CD4-positive, alpha-beta memory T cell (primary cell): ENCODE measurements at regions not wholly inside any gene's neighbourhood (a gene's known extent, or its start where the extent isn't known, plus 50 kb on each side); places are given as distances from the start of the nearest gene placed in this dataset.

ENCODE experiments used
- CTCF ChIA-PET: fragments of 350-600 bp; sonication (Branson Sonifier 250); formaldehyde crosslinking; loops from one replicate; lab custom pipeline; 2021; ENCODE audit warnings: inconsistent platforms; ENCODE audit not compliant: partially characterized antibody; lab: Charles Lee
- POLR2A ChIA-PET: fragments of 350-600 bp; sonication (Branson Sonifier 250); formaldehyde crosslinking; loops from one replicate; lab custom pipeline; 2021; ENCODE audit not compliant: partially characterized antibody; lab: Charles Lee
- DNase-seq, 5 donors: peaks; one replicate each; pipeline versions ENCODE4 v3.0.0 to v3.0.0-alpha.2; 2020 to 2022; ENCODE audit warnings: mixed read lengths in 1 of 5
- H3K27ac ChIP-seq: one replicate; pipeline ENCODE4 v1.7.0; 2013; ENCODE audit warnings: low read depth, low read length
- H3K27me3 ChIP-seq: 2 replicates; pipeline ENCODE4 v1.7.0; 2013; ENCODE audit warnings: mild to moderate bottlenecking, low read length, moderate library complexity; ENCODE audit not compliant: insufficient read depth
- H3K36me3 ChIP-seq: 2 replicates; pipeline ENCODE4 v1.7.0; 2013; ENCODE audit warnings: mild to moderate bottlenecking, low read length, moderate library complexity; ENCODE audit not compliant: insufficient read depth
- H3K4me1 ChIP-seq: 2 replicates; pipeline ENCODE4 v1.7.0; 2013; ENCODE audit warnings: mild to moderate bottlenecking, low read length, moderate library complexity; ENCODE audit not compliant: insufficient read depth
- H3K4me3 ChIP-seq, 2 donors: one replicate each; pipeline ENCODE4 v1.7.0; 2013; ENCODE audit warnings: low read length in 2 of 2, mild to moderate bottlenecking in 1 of 2
- H3K9me3 ChIP-seq, 2 donors: one replicate each; pipeline ENCODE4 v1.7.0; 2013; ENCODE audit warnings: low read length in 2 of 2, control low read depth in 1 of 2; ENCODE audit not compliant: control insufficient read depth in 1 of 2
- H3K27ac Mint-ChIP-seq, 7 donors: one replicate each; pipeline ENCODE4 v1.8.0; 2020 to 2021; ENCODE audit warnings: mixed read lengths in 7 of 7, mild to moderate bottlenecking in 6 of 7, inconsistent platforms in 3 of 7, moderate library complexity in 3 of 7
- H3K27me3 Mint-ChIP-seq, 2 donors: one replicate each; pipeline ENCODE4 v1.8.0; 2020 to 2021; ENCODE audit warnings: mixed read lengths in 2 of 2
- H3K36me3 Mint-ChIP-seq, 2 donors: one replicate each; pipeline ENCODE4 v1.8.0; 2020 to 2021; ENCODE audit warnings: mixed read lengths in 2 of 2, inconsistent platforms in 1 of 2, mild to moderate bottlenecking in 1 of 2
- H3K4me1 Mint-ChIP-seq, 4 donors: one replicate each; pipeline ENCODE4 v1.8.0; 2020 to 2021; ENCODE audit warnings: mixed read lengths in 4 of 4, mild to moderate bottlenecking in 1 of 4
- H3K4me3 Mint-ChIP-seq, 8 donors: one replicate each; pipeline ENCODE4 v1.8.0; 2020 to 2021; ENCODE audit warnings: mixed read lengths in 8 of 8, mild to moderate bottlenecking in 7 of 8, moderate library complexity in 6 of 8, inconsistent platforms in 3 of 8
- H3K9me3 Mint-ChIP-seq, 8 donors: one replicate each; pipeline ENCODE4 v1.8.0; 2020 to 2021; ENCODE audit warnings: mixed read lengths in 8 of 8, mild to moderate bottlenecking in 5 of 8, inconsistent platforms in 3 of 8, moderate library complexity in 1 of 8
- intact Hi-C: fragments of 100-400 bp; cut with micrococcal nuclease; formaldehyde crosslinking; loops from one replicate; pipeline ENCODE4 v1.15.1; 2023

- H3K4me3 ChIP-seq, result no peak overlapping the region
- Mint-ChIP-seq H3K4me1 (peaks cover 3 to 9% (median 4%) of the 10 kb centered on the region in 4 donors), H3K27ac (peak overlapping the region in 2 of 7 donors; percentile 45 to 65), H3K27me3 (peaks cover 5 to 7% of the 10 kb centered on the region in 2 donors), H3K36me3 (peaks cover 0 to 4% of the 10 kb centered on the region in 2 donors), H3K9me3 (peaks cover 0 to 10% (median 6%) of the 10 kb centered on the region in 8 donors), H3K4me3 (no peak overlapping the region)
- no peaks in the 10 kb centered on the region for H3K4me1 ChIP-seq
- no peaks in the 10 kb centered on the region for H3K27me3 ChIP-seq
- CTCF ChIA-PET, result no interaction called here
- no peak for DNase-seq
- H3K27ac ChIP-seq, result no peak overlapping the region
- no peaks in the 10 kb centered on the region for H3K9me3 ChIP-seq
- POLR2A ChIA-PET, result interaction anchor here (1.3 kb wide), 1 partner anchor 52 kb away, joined by 3 read pairs; no protein-coding TSS in a partner anchor
- intact Hi-C loops, result no loop called here
- H3K36me3 ChIP-seq, result no peaks in the 10 kb centered on the region
Observed at GRCh38 chr10:8950978-8951377, 896.5 kb downstream of the GATA3 start.

DNA sequence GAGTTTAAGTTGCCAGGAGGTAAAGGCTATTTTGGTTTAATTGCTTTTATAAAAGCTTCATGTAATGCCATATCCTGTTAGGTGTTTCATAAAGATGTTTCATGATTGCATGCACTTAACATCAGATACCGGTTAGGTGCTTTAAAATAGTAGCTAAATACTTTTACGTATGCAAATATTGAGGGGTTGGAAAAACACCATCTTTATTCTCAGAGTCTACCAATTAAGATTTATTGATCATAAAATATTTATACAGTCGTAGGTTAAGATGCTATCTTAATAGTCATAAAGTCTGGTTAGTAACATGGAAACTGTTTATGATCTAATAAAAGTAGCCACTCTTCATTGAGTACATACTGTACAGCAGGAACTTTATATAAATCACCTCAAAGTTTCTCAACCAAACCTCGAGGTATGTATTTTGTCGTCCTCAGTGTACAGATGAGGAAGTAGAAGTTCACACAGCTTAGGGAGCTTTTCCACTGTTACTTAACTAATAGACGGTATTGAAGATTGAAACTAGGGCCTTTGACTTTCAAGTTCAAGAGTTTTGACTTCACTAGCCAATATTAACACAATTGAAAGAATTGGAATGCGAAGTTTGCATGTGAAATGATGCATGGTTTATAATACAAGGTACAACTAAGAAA, 897.1 kb downstream of the GATA3 start:
- ChIA-PET CTCF (no interaction called here), POLR2A (interaction anchor here (1.3 kb wide), 1 partner anchor 52 kb away, joined by 3 read pairs; no protein-coding TSS in a partner anchor)
- no peaks in the 10 kb centered on the region for H3K27me3 ChIP-seq
- H3K4me3 ChIP-seq, result no peak overlapping the region
- DNase-seq, result no peak
- peak overlapping the region in 3 of 8 donors; percentile 16 to 31 (median 18) for H3K4me3 Mint-ChIP-seq
- peaks cover 4 to 5% of the 10 kb centered on the region in 2 donors for H3K27me3 Mint-ChIP-seq
- H3K27ac Mint-ChIP-seq, result peak overlapping the region in 3 of 7 donors; percentile 45 to 54 (median 54)
- H3K9me3 Mint-ChIP-seq, result peaks cover 0 to 9% (median 5%) of the 10 kb centered on the region in 8 donors
- intact Hi-C loops, result no loop called here
- no peaks in the 10 kb centered on the region for H3K9me3 ChIP-seq
- H3K36me3 Mint-ChIP-seq, result peaks cover 0 to under 1% of the 10 kb centered on the region in 2 donors
- H3K36me3 ChIP-seq, result no peaks in the 10 kb centered on the region
- no peaks in the 10 kb centered on the region for H3K4me1 ChIP-seq
- H3K27ac ChIP-seq, result no peak overlapping the region
- H3K4me1 Mint-ChIP-seq, result peaks cover 3 to 9% (median 4%) of the 10 kb centered on the region in 4 donors

GRCh38 chr10:8956400-8956799, 901.9 kb downstream of the GATA3 start:
- Histone ChIP-seq H3K4me1 (no peaks in the 10 kb centered on the region), H3K27ac (no peak overlapping the region), H3K27me3 (no peaks in the 10 kb centered on the region), H3K9me3 (no peaks in the 10 kb centered on the region), H3K36me3 (no peaks in the 10 kb centered on the region), H3K4me3 (no peak overlapping the region)
- no peak for DNase-seq
- H3K27me3 Mint-ChIP-seq, result peaks cover 4 to 7% of the 10 kb centered on the region in 2 donors
- no peak overlapping the region for H3K4me3 Mint-ChIP-seq
- intact Hi-C loops, result no loop called here
- H3K27ac Mint-ChIP-seq, result no peak overlapping the region
- peaks cover 0 to 9% (median 3%) of the 10 kb centered on the region in 8 donors for H3K9me3 Mint-ChIP-seq
- H3K4me1 Mint-ChIP-seq, result peaks cover 1 to 9% (median 5%) of the 10 kb centered on the region in 4 donors
- H3K36me3 Mint-ChIP-seq, result no peaks in the 10 kb centered on the region
- ChIA-PET CTCF (no interaction called here), POLR2A (no interaction called here)

DNA sequence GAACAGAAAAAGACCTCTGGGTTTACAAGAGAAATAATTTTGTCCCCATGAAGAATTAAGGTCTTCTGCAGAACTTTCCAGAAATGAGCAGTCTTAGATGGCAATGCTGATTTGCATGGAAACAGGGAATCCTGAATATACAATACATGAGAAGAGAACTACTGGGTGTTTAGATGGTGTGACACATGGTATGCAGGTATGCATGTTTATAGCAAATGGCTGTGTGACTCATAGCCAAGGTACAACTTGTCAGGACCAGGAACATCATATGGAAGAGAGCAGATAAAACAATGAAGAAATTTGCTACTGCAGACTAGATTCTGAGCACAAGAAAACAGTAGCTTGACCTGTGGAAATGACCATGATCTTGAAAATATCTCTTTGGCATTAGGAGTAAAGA, 907.8 kb downstream of the GATA3 start:
- POLR2A ChIA-PET, result no interaction called here

DNA sequence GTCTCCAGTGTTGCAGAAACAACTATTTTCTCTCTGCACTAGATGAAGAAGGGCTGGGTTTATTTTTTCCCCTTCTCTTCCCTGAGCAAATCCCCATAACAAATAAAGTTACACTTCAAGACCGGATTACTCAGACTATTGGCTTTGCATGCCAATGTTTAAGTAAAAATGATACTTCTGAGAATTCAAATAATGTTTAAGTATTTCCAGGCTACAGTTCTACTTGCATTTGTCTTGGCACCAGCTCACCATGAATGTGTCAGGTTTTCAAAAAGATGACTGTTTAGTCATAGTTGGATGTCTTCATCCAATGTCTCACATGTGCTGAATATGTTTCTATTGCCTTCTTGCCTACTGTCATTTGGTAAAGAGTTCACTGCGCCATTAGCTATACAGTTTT, 912.6 kb downstream of the GATA3 start:
- CTCF ChIA-PET, result no interaction called here

More for the DNA sequence above, 907.8 kb downstream of the GATA3 start:
- DNase-seq, result no peak
- Mint-ChIP-seq H3K27ac (no peak overlapping the region), H3K9me3 (peaks cover 0 to 8% (median 0%) of the 10 kb centered on the region in 8 donors), H3K4me3 (no peak overlapping the region), H3K36me3 (no peaks in the 10 kb centered on the region), H3K27me3 (peaks cover 1 to 6% of the 10 kb centered on the region in 2 donors), H3K4me1 (peaks cover 0 to 3% (median 0%) of the 10 kb centered on the region in 4 donors)
- Histone ChIP-seq H3K36me3 (no peaks in the 10 kb centered on the region), H3K4me1 (no peaks in the 10 kb centered on the region), H3K9me3 (no peaks in the 10 kb centered on the region), H3K27ac (no peak overlapping the region), H3K4me3 (no peak overlapping the region), H3K27me3 (no peaks in the 10 kb centered on the region)
- CTCF ChIA-PET, result interaction anchor here (0.6 kb wide), 1 partner anchor 29 kb away, joined by 3 read pairs; no protein-coding TSS in a partner anchor
- intact Hi-C loops, result no loop called here

GRCh38 chr10:8969853-8970252, 915.4 kb downstream of the GATA3 start:
- Histone ChIP-seq H3K9me3 (no peaks in the 10 kb centered on the region), H3K4me3 (no peak overlapping the region), H3K36me3 (no peaks in the 10 kb centered on the region), H3K4me1 (no peaks in the 10 kb centered on the region), H3K27me3 (no peaks in the 10 kb centered on the region), H3K27ac (no peak overlapping the region)
- no peak for DNase-seq
- CTCF ChIA-PET, result no interaction called here
- no peaks in the 10 kb centered on the region for H3K36me3 Mint-ChIP-seq
- H3K4me3 Mint-ChIP-seq, result no peak overlapping the region
- peaks cover 0 to 3% of the 10 kb centered on the region in 2 donors for H3K27me3 Mint-ChIP-seq
- H3K4me1 Mint-ChIP-seq, result no peaks in the 10 kb centered on the region
- POLR2A ChIA-PET, result no interaction called here
- intact Hi-C loops, result no loop called here
- H3K27ac Mint-ChIP-seq, result no peak overlapping the region
- H3K9me3 Mint-ChIP-seq, result peaks cover 0 to 5% (median 1%) of the 10 kb centered on the region in 8 donors

More for the DNA sequence above, 912.6 kb downstream of the GATA3 start:
- peaks cover 0 to 11% (median 3%) of the 10 kb centered on the region in 8 donors for H3K9me3 Mint-ChIP-seq
- no peak for DNase-seq
- H3K36me3 Mint-ChIP-seq, result no peaks in the 10 kb centered on the region
- Histone ChIP-seq H3K4me3 (no peak overlapping the region), H3K27me3 (no peaks in the 10 kb centered on the region), H3K4me1 (no peaks in the 10 kb centered on the region), H3K9me3 (no peaks in the 10 kb centered on the region), H3K36me3 (no peaks in the 10 kb centered on the region), H3K27ac (no peak overlapping the region)
- peaks cover 0 to 2% (median 0%) of the 10 kb centered on the region in 4 donors for H3K4me1 Mint-ChIP-seq
- H3K27ac Mint-ChIP-seq, result no peak overlapping the region
- H3K4me3 Mint-ChIP-seq, result no peak overlapping the region
- intact Hi-C loops, result no loop called here
- POLR2A ChIA-PET, result no interaction called here
- peaks cover 1 to 3% of the 10 kb centered on the region in 2 donors for H3K27me3 Mint-ChIP-seq

GRCh38 chr10:8975535-8975934, 921.0 kb downstream of the GATA3 start:
- no peak overlapping the region for H3K4me3 Mint-ChIP-seq
- ChIA-PET CTCF (no interaction called here), POLR2A (no interaction called here)
- Histone ChIP-seq H3K27ac (no peak overlapping the region), H3K36me3 (no peaks in the 10 kb centered on the region), H3K4me3 (no peak overlapping the region), H3K9me3 (no peaks in the 10 kb centered on the region), H3K4me1 (no peaks in the 10 kb centered on the region), H3K27me3 (no peaks in the 10 kb centered on the region)
- H3K27ac Mint-ChIP-seq, result no peak overlapping the region
- no peaks in the 10 kb centered on the region for H3K36me3 Mint-ChIP-seq
- H3K9me3 Mint-ChIP-seq, result no peaks in the 10 kb centered on the region
- DNase-seq, result no peak
- peaks cover 0 to 3% (median under 1%) of the 10 kb centered on the region in 4 donors for H3K4me1 Mint-ChIP-seq
- intact Hi-C loops, result no loop called here
- peaks cover 0 to 5% of the 10 kb centered on the region in 2 donors for H3K27me3 Mint-ChIP-seq
